ENCODE measurements at regions not wholly inside any gene's neighbourhood (a gene's known extent, or its start where the extent isn't known, plus 50 kb on each side); places are given as distances from the start of the nearest gene placed in this dataset.

- ATAC-seq (no peak), DNase-seq (no peak)
- H3K9me3 Mint-ChIP-seq (ENCODE audit: low read depth) = no peaks in the 10 kb centered on the region
- H3K36me3 Mint-ChIP-seq = no peaks in the 10 kb centered on the region
- peaks cover 17% of the 10 kb centered on the region for H3K27me3 Mint-ChIP-seq
- no peak overlapping the region for H3K4me3 Mint-ChIP-seq
- no peaks in the 10 kb centered on the region for H3K4me1 Mint-ChIP-seq
- CTCF ChIA-PET = no interaction called here
- H3K27ac Mint-ChIP-seq = no peak overlapping the region
These were observed 69.3 kb upstream of the DAB2 start for GRCh38 chr5:39494107-39494510.

- Mint-ChIP-seq H3K4me1 (no peaks in the 10 kb centered on the region), H3K4me3 (no peak overlapping the region), H3K27me3 (peaks cover 10% of the 10 kb centered on the region), H3K36me3 (no peaks in the 10 kb centered on the region), H3K9me3 (ENCODE audit: low read depth) (no peaks in the 10 kb centered on the region), H3K27ac (no peak overlapping the region)
- DNase-seq = no peak
- ATAC-seq = no peak
- CTCF ChIA-PET = no interaction called here
These were observed 66.4 kb upstream of the DAB2 start for GRCh38 chr5:39491210-39491609.

GRCh38 chr5:39489263-39489662 lies 64.5 kb upstream of the DAB2 start:
- CTCF ChIA-PET = no interaction called here
- H3K4me1 Mint-ChIP-seq = no peaks in the 10 kb centered on the region
- H3K27me3 Mint-ChIP-seq = peaks cover 14% of the 10 kb centered on the region
- no peaks in the 10 kb centered on the region for H3K9me3 Mint-ChIP-seq (ENCODE audit: low read depth)
- ATAC-seq (no peak), DNase-seq (no peak)
- no peaks in the 10 kb centered on the region for H3K36me3 Mint-ChIP-seq
- H3K4me3 Mint-ChIP-seq = no peak overlapping the region
- no peak overlapping the region for H3K27ac Mint-ChIP-seq

GRCh38 chr5:39486790-39487189 lies 62.0 kb upstream of the DAB2 start:
- H3K27me3 Mint-ChIP-seq = peaks cover 12% of the 10 kb centered on the region
- H3K9me3 Mint-ChIP-seq (ENCODE audit: low read depth) = no peaks in the 10 kb centered on the region
- DNase-seq (no peak), ATAC-seq (no peak)
- no peaks in the 10 kb centered on the region for H3K4me1 Mint-ChIP-seq
- H3K4me3 Mint-ChIP-seq = no peak overlapping the region
- H3K36me3 Mint-ChIP-seq = no peaks in the 10 kb centered on the region
- no peak overlapping the region for H3K27ac Mint-ChIP-seq
- CTCF ChIA-PET = no interaction called here

- Mint-ChIP-seq H3K9me3 (ENCODE audit: low read depth) (no peaks in the 10 kb centered on the region), H3K27me3 (peaks cover 12% of the 10 kb centered on the region), H3K4me3 (no peak overlapping the region), H3K36me3 (no peaks in the 10 kb centered on the region), H3K27ac (no peak overlapping the region), H3K4me1 (no peaks in the 10 kb centered on the region)
- no peak for DNase-seq
- CTCF ChIA-PET = no interaction called here
- ATAC-seq = no peak
These were observed 61.6 kb upstream of the DAB2 start for GRCh38 chr5:39486361-39486760.

- no peak for ATAC-seq
- no peak overlapping the region for H3K4me3 Mint-ChIP-seq
- no peaks in the 10 kb centered on the region for H3K36me3 Mint-ChIP-seq
- DNase-seq = no peak
- peaks cover 8% of the 10 kb centered on the region for H3K27me3 Mint-ChIP-seq
- no peak overlapping the region for H3K27ac Mint-ChIP-seq
- no peaks in the 10 kb centered on the region for H3K9me3 Mint-ChIP-seq (ENCODE audit: low read depth)
- CTCF ChIA-PET = no interaction called here
- H3K4me1 Mint-ChIP-seq = no peaks in the 10 kb centered on the region
These were observed 60.3 kb upstream of the DAB2 start for GRCh38 chr5:39485079-39485478.

- Mint-ChIP-seq H3K4me1 (no peaks in the 10 kb centered on the region), H3K36me3 (no peaks in the 10 kb centered on the region), H3K27me3 (peaks cover 11% of the 10 kb centered on the region), H3K4me3 (no peak overlapping the region), H3K27ac (no peak overlapping the region), H3K9me3 (ENCODE audit: low read depth) (no peaks in the 10 kb centered on the region)
- DNase-seq (no peak), ATAC-seq (no peak)
- CTCF ChIA-PET = no interaction called here
These were observed 59.9 kb upstream of the DAB2 start for GRCh38 chr5:39484673-39485072.

- H3K9me3 Mint-ChIP-seq (ENCODE audit: low read depth) = no peaks in the 10 kb centered on the region
- no peak overlapping the region for H3K4me3 Mint-ChIP-seq
- no peak for ATAC-seq
- CTCF ChIA-PET = no interaction called here
- H3K27me3 Mint-ChIP-seq = peaks cover 13% of the 10 kb centered on the region
- H3K36me3 Mint-ChIP-seq = no peaks in the 10 kb centered on the region
- no peaks in the 10 kb centered on the region for H3K4me1 Mint-ChIP-seq
- no peak for DNase-seq
- no peak overlapping the region for H3K27ac Mint-ChIP-seq
These were observed 57.3 kb upstream of the DAB2 start for GRCh38 chr5:39482098-39482497.

GRCh38 chr5:39479537-39479936 lies 54.8 kb upstream of the DAB2 start:
- H3K27me3 Mint-ChIP-seq = peaks cover 9% of the 10 kb centered on the region
- CTCF ChIA-PET = no interaction called here
- H3K36me3 Mint-ChIP-seq = no peaks in the 10 kb centered on the region
- H3K4me3 Mint-ChIP-seq = no peak overlapping the region
- ATAC-seq = no peak
- H3K27ac Mint-ChIP-seq = no peak overlapping the region
- no peaks in the 10 kb centered on the region for H3K9me3 Mint-ChIP-seq (ENCODE audit: low read depth)
- H3K4me1 Mint-ChIP-seq = no peaks in the 10 kb centered on the region
- no peak for DNase-seq

GRCh38 chr5:39478863-39479262 lies 54.1 kb upstream of the DAB2 start:
- Mint-ChIP-seq H3K27me3 (peaks cover 6% of the 10 kb centered on the region), H3K4me1 (no peaks in the 10 kb centered on the region), H3K9me3 (ENCODE audit: low read depth) (no peaks in the 10 kb centered on the region), H3K27ac (no peak overlapping the region), H3K36me3 (no peaks in the 10 kb centered on the region), H3K4me3 (no peak overlapping the region)
- ATAC-seq (no peak), DNase-seq (no peak)
- CTCF ChIA-PET = no interaction called here

GRCh38 chr5:39476843-39477220 lies 52.1 kb upstream of the DAB2 start:
- H3K9me3 Mint-ChIP-seq (ENCODE audit: low read depth) = no peaks in the 10 kb centered on the region
- CTCF ChIA-PET = interaction anchor here (1.2 kb wide), 1 partner anchor 101 kb away, joined by 5 read pairs; no protein-coding TSS in a partner anchor
- no peak for DNase-seq
- peaks cover 9% of the 10 kb centered on the region for H3K27me3 Mint-ChIP-seq
- no peak overlapping the region for H3K4me3 Mint-ChIP-seq
- no peak for ATAC-seq
- no peaks in the 10 kb centered on the region for H3K4me1 Mint-ChIP-seq
- no peak overlapping the region for H3K27ac Mint-ChIP-seq
- no peaks in the 10 kb centered on the region for H3K36me3 Mint-ChIP-seq

- no peak for ATAC-seq
- DNase-seq = no peak
- Mint-ChIP-seq H3K4me3 (no peak overlapping the region), H3K36me3 (no peaks in the 10 kb centered on the region), H3K9me3 (ENCODE audit: low read depth) (no peaks in the 10 kb centered on the region), H3K27me3 (peaks cover 9% of the 10 kb centered on the region), H3K27ac (no peak overlapping the region), H3K4me1 (no peaks in the 10 kb centered on the region)
- CTCF ChIA-PET = interaction anchor here (1.2 kb wide), 1 partner anchor 100 kb away, joined by 5 read pairs; no protein-coding TSS in a partner anchor
These were observed 51.4 kb upstream of the DAB2 start for GRCh38 chr5:39475881-39476842.

- no peak overlapping the region for H3K27ac Mint-ChIP-seq
- no peaks in the 10 kb centered on the region for H3K4me1 Mint-ChIP-seq
- H3K27me3 Mint-ChIP-seq = peaks cover 14% of the 10 kb centered on the region
- H3K36me3 Mint-ChIP-seq = no peaks in the 10 kb centered on the region
- ATAC-seq (no peak), DNase-seq (no peak)
- no peaks in the 10 kb centered on the region for H3K9me3 Mint-ChIP-seq (ENCODE audit: low read depth)
- CTCF ChIA-PET = no interaction called here
- no peak overlapping the region for H3K4me3 Mint-ChIP-seq
These were observed 50.4 kb upstream of the DAB2 start for GRCh38 chr5:39475159-39475571.

Measured in activated CD8-positive, alpha-beta memory T cell treated with anti-CD3 and anti-CD28 coated beads, Interleukin-2, amount 10 ng/mL, durations not matched to agents 7 days and 5 days (primary cell).